ENCODE measurements at regions not wholly inside any gene's neighbourhood (a gene's known extent, or its start where the extent isn't known, plus 50 kb on each side); places are given as distances from the start of the nearest gene placed in this dataset.
"Not testable (repeated sequence)": the region's sequence is repeated elsewhere in the genome, so short reads cannot be mapped to it uniquely, and the experiment has no call there.

DNA sequence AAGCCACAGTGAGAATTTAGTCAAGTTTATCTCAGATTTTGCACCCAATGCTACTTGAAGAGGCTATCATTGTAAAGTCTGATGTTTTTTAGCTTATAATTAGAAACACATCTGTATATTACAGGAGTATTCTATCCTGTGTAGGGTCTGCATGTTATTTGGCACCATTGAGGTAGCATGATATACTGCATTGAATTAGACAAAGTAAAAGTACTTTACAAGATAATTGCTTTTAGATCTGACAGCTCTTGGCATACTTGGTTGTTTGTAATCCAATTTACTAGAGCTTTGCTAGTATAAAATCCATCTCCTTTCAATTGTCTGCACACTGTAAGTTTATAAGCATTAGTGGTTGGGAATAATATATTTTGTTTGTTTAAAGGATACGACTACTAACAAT, 714.3 kb downstream of the ANKRD7 start:
- TF ChIP-seq, protein P1, sequence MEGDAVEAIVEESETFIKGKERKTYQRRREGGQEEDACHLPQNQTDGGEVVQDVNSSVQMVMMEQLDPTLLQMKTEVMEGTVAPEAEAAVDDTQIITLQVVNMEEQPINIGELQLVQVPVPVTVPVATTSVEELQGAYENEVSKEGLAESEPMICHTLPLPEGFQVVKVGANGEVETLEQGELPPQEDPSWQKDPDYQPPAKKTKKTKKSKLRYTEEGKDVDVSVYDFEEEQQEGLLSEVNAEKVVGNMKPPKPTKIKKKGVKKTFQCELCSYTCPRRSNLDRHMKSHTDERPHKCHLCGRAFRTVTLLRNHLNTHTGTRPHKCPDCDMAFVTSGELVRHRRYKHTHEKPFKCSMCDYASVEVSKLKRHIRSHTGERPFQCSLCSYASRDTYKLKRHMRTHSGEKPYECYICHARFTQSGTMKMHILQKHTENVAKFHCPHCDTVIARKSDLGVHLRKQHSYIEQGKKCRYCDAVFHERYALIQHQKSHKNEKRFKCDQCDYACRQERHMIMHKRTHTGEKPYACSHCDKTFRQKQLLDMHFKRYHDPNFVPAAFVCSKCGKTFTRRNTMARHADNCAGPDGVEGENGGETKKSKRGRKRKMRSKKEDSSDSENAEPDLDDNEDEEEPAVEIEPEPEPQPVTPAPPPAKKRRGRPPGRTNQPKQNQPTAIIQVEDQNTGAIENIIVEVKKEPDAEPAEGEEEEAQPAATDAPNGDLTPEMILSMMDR (IDR thresholded peaks at IDR 0.05; ENCODE audit: insufficient read depth, low read length, poor library complexity, severe bottlenecking), result no peak
- Histone ChIP-seq H3K4me3 (ENCODE audit: low read depth, low read length) (no peak overlapping the region), H3K36me3 (ENCODE audit: control insufficient read depth, insufficient read depth, low read length) (no peaks in the 10 kb centered on the region), H3K27me3 (ENCODE audit: control insufficient read depth, insufficient read depth, low read length) (no peaks in the 10 kb centered on the region)
- no peak for DNase-seq (ENCODE audit: low read depth)

DNA sequence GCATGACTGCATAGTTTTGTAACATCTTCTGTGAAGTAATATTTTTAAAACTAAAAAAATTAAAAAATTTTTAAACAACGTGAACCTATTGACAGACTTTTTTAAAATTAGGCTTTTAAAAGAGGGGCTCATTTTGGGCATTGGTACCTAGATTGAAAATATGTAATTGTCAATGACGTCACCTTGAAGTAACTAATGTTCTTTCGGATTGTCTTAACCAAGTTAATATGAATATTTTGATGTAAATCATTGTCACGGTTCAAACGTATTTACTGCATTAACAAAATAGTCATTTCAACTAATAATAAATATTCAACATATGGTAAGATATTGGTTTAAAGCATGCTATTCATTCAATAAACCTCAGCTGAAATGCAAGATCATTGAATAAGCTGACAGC, 719.8 kb downstream of the ANKRD7 start:
- no peaks in the 10 kb centered on the region for H3K36me3 ChIP-seq (ENCODE audit: control insufficient read depth, insufficient read depth, low read length)
- H3K27me3 ChIP-seq (ENCODE audit: control insufficient read depth, insufficient read depth, low read length), result no peaks in the 10 kb centered on the region
- TF ChIP-seq, protein P1 (IDR thresholded peaks at IDR 0.05; ENCODE audit: insufficient read depth, low read length, poor library complexity, severe bottlenecking), result no peak
- DNase-seq (ENCODE audit: low read depth), result no peak
- no peak overlapping the region for H3K4me3 ChIP-seq (ENCODE audit: low read depth, low read length)

DNA sequence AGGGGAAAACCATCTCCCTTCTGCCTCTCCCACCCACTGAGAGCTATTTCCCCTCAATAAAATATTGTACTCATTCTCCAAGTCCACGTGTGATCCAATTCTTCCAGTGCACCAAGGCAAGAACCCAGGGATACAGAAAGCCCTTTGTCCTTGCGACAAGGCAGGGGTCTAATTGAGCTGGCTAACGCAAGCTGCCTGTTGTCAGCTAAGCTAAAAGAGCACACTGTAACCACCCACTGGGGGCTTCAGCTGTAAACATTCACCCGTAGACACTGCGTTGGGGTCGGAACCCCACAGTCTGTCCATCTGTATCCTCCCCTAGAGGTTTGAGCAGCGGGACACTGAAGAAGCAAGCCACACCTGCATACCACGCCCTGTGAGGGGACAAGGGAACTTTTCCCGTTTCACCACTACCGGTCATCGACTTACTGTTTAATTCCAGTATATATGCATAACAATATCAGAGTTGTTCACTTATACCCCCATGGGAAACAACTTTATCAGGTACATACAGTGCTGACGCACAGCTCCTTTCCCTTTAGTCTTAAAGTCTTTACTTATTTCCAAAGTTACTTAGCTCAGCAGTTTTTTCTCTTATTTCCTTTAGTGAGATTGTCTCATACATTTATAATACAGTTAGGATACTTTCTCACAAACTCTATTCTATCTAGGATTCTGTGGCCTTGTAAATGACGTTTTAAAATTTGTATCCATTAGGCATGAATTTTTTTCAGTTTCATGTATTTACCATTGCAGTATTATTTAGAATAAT, 721.6 kb downstream of the ANKRD7 start:
- no peaks in the 10 kb centered on the region for H3K36me3 ChIP-seq (ENCODE audit: control insufficient read depth, insufficient read depth, low read length)
- no peak for DNase-seq (ENCODE audit: low read depth)
- no peaks in the 10 kb centered on the region for H3K27me3 ChIP-seq (ENCODE audit: control insufficient read depth, insufficient read depth, low read length)
- no peak overlapping the region for H3K4me3 ChIP-seq (ENCODE audit: low read depth, low read length)
- TF ChIP-seq, protein P1 (IDR thresholded peaks at IDR 0.05; ENCODE audit: insufficient read depth, low read length, poor library complexity, severe bottlenecking), result no peak

DNA sequence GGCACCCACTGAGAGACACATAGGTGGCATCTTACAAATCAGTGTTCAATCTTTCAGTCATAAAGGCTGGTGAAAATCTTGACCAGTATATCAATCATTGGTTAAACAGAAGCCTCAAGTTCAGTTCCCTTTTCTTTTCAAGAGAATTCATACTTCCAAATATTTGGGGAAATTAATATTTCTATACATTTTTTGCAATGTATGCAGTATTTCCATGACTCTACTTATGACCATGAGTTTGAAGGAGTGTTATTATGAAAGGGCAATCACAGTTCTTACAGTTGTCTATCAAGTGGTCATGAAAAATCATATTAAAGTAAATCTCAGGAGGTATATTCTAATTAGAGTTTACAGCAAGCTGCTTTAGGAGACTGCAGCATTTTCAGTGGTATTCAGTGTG, 724.0 kb downstream of the ANKRD7 start:
- DNase-seq (ENCODE audit: low read depth), result no peak
- Histone ChIP-seq H3K36me3 (ENCODE audit: control insufficient read depth, insufficient read depth, low read length) (no peaks in the 10 kb centered on the region), H3K27me3 (ENCODE audit: control insufficient read depth, insufficient read depth, low read length) (no peaks in the 10 kb centered on the region), H3K4me3 (ENCODE audit: low read depth, low read length) (no peak overlapping the region)
- TF ChIP-seq, protein P1 (IDR thresholded peaks at IDR 0.05; ENCODE audit: insufficient read depth, low read length, poor library complexity, severe bottlenecking), result no peak

DNA sequence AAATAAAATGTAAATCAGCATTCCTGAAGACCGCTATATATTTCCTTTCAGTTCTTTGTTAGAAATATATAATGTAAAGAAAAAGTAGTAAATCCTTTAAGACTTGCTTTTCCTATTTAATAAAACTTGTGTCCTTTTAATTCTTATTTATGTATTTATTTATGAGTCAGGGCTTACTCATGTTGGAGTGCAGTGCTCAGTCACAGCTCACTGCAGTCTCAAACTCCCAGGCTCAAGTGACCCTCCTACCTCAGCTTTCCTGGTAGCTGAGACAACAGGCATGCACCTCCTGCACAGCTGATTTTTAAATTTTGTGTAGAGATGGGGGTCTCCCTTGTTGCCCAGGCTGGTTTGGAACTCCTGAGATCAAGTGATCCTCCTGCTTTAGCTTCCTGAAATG, 724.5 kb downstream of the ANKRD7 start:
- Histone ChIP-seq H3K27me3 (ENCODE audit: control insufficient read depth, insufficient read depth, low read length) (no peaks in the 10 kb centered on the region), H3K4me3 (ENCODE audit: low read depth, low read length) (no peak overlapping the region), H3K36me3 (ENCODE audit: control insufficient read depth, insufficient read depth, low read length) (no peaks in the 10 kb centered on the region)
- TF ChIP-seq, protein P1 (IDR thresholded peaks at IDR 0.05; ENCODE audit: insufficient read depth, low read length, poor library complexity, severe bottlenecking), result no peak
- DNase-seq (ENCODE audit: low read depth), result peak; percentile 18

DNA sequence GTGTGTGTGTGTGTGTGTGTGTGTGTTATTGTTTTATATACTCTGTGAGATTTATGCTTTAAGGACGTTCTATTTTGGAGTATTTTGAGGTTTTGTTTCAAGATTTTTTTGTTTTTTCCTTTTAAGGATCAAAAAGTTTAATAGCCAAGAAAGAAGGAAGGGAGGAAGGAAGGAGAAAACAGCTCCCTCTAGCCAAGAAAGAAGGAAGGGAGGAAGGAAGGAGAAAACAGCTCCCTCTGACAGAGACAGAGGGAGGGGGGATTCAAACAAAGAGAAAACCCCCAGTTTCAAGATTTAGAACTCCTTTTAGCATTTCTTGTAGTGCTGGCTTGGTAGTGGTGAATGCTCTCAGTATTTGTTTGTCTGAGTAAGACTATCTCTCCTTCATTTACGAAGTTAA, 731.8 kb downstream of the ANKRD7 start:
- DNase-seq (ENCODE audit: low read depth); H3K4me3 ChIP-seq (ENCODE audit: low read depth, low read length); H3K36me3 ChIP-seq (ENCODE audit: control insufficient read depth, insufficient read depth, low read length); H3K27me3 ChIP-seq (ENCODE audit: control insufficient read depth, insufficient read depth, low read length): not testable (repeated sequence)
